ENCODE measurements at regions not wholly inside any gene's neighbourhood (a gene's known extent, or its start where the extent isn't known, plus 50 kb on each side); places are given as distances from the start of the nearest gene placed in this dataset.

DNA sequence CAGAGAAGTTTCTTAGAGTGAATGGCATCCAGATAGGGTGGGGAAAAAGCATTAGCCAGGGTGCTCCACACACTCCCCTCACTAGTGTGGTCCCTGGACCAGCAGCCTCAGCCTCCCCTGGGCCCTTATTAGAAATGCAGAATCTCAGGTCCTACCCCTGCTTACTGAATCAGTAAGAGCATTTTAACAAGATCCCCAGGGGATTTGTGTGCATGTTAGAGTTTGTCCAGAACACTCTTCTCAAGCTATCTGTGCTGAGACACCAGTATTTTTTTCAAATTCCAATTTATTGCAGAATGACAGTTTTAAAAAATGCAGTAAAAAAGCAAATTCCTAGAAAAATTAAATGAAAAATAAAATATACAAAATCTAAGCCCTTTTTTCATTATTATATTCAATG lies 123.1 kb downstream of the MIAT start:
- TF ChIP-seq GLIS3 (CRISPR knock-in tag; IDR thresholded peaks at IDR 0.05): no peak
- TF ChIP-seq, protein P1, sequence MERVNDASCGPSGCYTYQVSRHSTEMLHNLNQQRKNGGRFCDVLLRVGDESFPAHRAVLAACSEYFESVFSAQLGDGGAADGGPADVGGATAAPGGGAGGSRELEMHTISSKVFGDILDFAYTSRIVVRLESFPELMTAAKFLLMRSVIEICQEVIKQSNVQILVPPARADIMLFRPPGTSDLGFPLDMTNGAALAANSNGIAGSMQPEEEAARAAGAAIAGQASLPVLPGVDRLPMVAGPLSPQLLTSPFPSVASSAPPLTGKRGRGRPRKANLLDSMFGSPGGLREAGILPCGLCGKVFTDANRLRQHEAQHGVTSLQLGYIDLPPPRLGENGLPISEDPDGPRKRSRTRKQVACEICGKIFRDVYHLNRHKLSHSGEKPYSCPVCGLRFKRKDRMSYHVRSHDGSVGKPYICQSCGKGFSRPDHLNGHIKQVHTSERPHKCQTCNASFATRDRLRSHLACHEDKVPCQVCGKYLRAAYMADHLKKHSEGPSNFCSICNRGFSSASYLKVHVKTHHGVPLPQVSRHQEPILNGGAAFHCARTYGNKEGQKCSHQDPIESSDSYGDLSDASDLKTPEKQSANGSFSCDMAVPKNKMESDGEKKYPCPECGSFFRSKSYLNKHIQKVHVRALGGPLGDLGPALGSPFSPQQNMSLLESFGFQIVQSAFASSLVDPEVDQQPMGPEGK (CRISPR knock-in tag; IDR thresholded peaks at IDR 0.05; ENCODE audit: borderline replicate concordance): no peak
- TF ChIP-seq, protein P2, sequence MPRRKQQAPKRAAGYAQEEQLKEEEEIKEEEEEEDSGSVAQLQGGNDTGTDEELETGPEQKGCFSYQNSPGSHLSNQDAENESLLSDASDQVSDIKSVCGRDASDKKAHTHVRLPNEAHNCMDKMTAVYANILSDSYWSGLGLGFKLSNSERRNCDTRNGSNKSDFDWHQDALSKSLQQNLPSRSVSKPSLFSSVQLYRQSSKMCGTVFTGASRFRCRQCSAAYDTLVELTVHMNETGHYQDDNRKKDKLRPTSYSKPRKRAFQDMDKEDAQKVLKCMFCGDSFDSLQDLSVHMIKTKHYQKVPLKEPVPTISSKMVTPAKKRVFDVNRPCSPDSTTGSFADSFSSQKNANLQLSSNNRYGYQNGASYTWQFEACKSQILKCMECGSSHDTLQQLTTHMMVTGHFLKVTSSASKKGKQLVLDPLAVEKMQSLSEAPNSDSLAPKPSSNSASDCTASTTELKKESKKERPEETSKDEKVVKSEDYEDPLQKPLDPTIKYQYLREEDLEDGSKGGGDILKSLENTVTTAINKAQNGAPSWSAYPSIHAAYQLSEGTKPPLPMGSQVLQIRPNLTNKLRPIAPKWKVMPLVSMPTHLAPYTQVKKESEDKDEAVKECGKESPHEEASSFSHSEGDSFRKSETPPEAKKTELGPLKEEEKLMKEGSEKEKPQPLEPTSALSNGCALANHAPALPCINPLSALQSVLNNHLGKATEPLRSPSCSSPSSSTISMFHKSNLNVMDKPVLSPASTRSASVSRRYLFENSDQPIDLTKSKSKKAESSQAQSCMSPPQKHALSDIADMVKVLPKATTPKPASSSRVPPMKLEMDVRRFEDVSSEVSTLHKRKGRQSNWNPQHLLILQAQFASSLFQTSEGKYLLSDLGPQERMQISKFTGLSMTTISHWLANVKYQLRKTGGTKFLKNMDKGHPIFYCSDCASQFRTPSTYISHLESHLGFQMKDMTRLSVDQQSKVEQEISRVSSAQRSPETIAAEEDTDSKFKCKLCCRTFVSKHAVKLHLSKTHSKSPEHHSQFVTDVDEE (CRISPR knock-in tag; IDR thresholded peaks at IDR 0.05): no peak
